ENCODE measurements at regions not wholly inside any gene's neighbourhood (a gene's known extent, or its start where the extent isn't known, plus 50 kb on each side); places are given as distances from the start of the nearest gene placed in this dataset.

DNA sequence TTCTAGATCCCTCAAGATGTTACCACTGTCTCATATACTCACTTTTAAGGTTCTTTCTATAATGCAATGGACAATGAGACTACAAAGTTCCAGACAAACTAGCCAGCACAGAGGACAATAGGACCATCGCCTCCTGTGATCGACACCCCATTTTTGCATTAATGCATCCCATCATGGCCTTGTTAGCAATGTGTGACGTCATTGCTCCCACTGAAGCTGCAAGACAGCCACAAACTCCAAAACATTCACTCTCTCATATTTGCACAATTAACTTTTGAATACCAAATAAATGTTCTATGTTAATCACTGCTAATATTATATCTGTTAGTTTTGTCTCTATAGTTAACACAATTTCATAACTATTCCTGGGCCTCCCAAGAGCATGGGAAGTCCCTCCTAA is 88.8 kb upstream of the TMEM72 start:
- H3K9me2 ChIP-seq (ENCODE audit: insufficient read depth), result no peaks in the 10 kb centered on the region
- no peaks in the 10 kb centered on the region for H3K36me3 ChIP-seq (ENCODE audit: low read depth)
- H3K4me2 ChIP-seq, result no peak overlapping the region
- H4K20me1 ChIP-seq (ENCODE audit: insufficient read depth), result no peaks in the 10 kb centered on the region
- H3K27ac ChIP-seq, result no peak overlapping the region
- no peaks in the 10 kb centered on the region for H3F3A ChIP-seq (ENCODE audit: insufficient read depth, low read depth)
- no peak for DNase-seq
- TF ChIP-seq EZH2 (IDR thresholded peaks at IDR 0.05; ENCODE audit: low read depth), result no peak
- TF ChIP-seq, protein P1, sequence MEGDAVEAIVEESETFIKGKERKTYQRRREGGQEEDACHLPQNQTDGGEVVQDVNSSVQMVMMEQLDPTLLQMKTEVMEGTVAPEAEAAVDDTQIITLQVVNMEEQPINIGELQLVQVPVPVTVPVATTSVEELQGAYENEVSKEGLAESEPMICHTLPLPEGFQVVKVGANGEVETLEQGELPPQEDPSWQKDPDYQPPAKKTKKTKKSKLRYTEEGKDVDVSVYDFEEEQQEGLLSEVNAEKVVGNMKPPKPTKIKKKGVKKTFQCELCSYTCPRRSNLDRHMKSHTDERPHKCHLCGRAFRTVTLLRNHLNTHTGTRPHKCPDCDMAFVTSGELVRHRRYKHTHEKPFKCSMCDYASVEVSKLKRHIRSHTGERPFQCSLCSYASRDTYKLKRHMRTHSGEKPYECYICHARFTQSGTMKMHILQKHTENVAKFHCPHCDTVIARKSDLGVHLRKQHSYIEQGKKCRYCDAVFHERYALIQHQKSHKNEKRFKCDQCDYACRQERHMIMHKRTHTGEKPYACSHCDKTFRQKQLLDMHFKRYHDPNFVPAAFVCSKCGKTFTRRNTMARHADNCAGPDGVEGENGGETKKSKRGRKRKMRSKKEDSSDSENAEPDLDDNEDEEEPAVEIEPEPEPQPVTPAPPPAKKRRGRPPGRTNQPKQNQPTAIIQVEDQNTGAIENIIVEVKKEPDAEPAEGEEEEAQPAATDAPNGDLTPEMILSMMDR (conservative IDR thresholded peaks at IDR 0.05), result no peak
- H3K9me3 ChIP-seq (ENCODE audit: insufficient read depth, low read depth), result no peaks in the 10 kb centered on the region
- peaks cover 33% of the 10 kb centered on the region; the same call in 1 of the 2 replicates for H3K27me3 ChIP-seq (ENCODE audit: insufficient read depth, low read depth)
- ChIA-PET CTCF (no interaction called here), POLR2A (ENCODE audit: unreplicated experiment) (no interaction called here)
- intact Hi-C loops (cut with micrococcal nuclease; ENCODE audit: unreplicated experiment), result no loop called here
- no TSS peak for BruUV-seq (replicated peaks)
- no peaks in the 10 kb centered on the region for H3K4me1 ChIP-seq (replicated peaks; ENCODE audit: insufficient read depth)
- H2AFZ ChIP-seq, result no peak overlapping the region
- no peaks in the 10 kb centered on the region for H3K79me2 ChIP-seq (ENCODE audit: low read depth)
- no peak overlapping the region for H3K4me3 ChIP-seq

DNA sequence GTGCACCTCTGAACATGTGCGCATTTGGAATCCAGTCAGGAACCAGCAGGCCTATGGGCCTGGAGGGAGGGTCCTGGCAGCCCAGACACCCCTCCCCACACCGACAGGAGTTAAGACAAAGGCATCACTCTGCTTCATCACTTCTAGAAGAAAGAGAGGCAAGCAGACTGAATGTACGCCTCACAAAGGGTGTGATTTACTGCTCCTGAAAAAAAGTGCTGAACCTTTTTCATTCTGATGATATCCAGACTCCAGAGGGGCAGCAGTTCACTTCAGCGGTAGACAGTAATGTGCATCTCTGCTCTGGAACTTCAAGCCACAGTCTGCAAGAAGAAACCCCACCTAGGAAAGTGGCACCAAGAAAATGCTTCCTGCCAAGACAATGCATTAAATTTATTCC is 88.2 kb upstream of the TMEM72 start:
- BruUV-seq (replicated peaks), result no TSS peak
- H3F3A ChIP-seq (ENCODE audit: insufficient read depth, low read depth), result no peaks in the 10 kb centered on the region
- intact Hi-C loops (cut with micrococcal nuclease; ENCODE audit: unreplicated experiment), result no loop called here

DNA sequence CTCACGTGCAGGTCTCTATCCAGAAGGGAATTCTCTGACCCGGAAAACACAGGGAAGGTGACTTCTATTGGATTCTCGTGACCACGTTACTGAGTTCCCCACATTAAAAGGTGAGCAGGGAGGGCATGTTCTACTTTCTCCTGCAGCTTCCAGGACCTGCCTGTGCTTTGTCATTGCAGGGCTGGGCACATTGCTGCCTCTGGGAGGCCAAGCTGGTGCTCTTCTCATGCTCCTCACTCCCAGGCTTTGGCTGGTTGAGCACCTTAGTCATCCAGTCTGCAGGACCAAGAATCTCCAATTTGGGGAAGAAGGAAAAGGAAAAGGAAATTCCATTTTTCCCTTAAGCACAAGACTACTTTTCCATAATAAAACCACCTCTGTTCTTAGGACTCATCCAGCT is 86.5 kb upstream of the TMEM72 start:
- Histone ChIP-seq H3K4me3 (no peak overlapping the region), H3K4me2 (no peak overlapping the region), H2AFZ (no peak overlapping the region), H3F3A (ENCODE audit: insufficient read depth, low read depth) (no peaks in the 10 kb centered on the region), H3K9me3 (ENCODE audit: insufficient read depth, low read depth) (no peaks in the 10 kb centered on the region), H3K9me2 (ENCODE audit: insufficient read depth) (no peaks in the 10 kb centered on the region), H3K36me3 (ENCODE audit: low read depth) (no peaks in the 10 kb centered on the region), H3K79me2 (ENCODE audit: low read depth) (no peaks in the 10 kb centered on the region), H3K27me3 (ENCODE audit: insufficient read depth, low read depth) (peaks cover 12% of the 10 kb centered on the region; the same call in 1 of the 2 replicates), H3K4me1 (replicated peaks; ENCODE audit: insufficient read depth) (peaks cover 2% of the 10 kb centered on the region; the same call in 1 of the 2 replicates), H3K27ac (no peak overlapping the region), H4K20me1 (ENCODE audit: insufficient read depth) (no peaks in the 10 kb centered on the region)
- no peak for DNase-seq
- BruUV-seq (replicated peaks), result no TSS peak
- intact Hi-C loops (cut with micrococcal nuclease; ENCODE audit: unreplicated experiment), result no loop called here
- ChIA-PET CTCF (no interaction called here), POLR2A (ENCODE audit: unreplicated experiment) (no interaction called here)
- TF ChIP-seq, protein P1 (conservative IDR thresholded peaks at IDR 0.05), result no peak
- no peak for TF ChIP-seq EZH2 (IDR thresholded peaks at IDR 0.05; ENCODE audit: low read depth)

More for the DNA sequence above, 88.2 kb upstream of the TMEM72 start:
- Histone ChIP-seq H3K4me3 (no peak overlapping the region), H3K4me2 (no peak overlapping the region), H3K4me1 (replicated peaks; ENCODE audit: insufficient read depth) (no peaks in the 10 kb centered on the region), H3K36me3 (ENCODE audit: low read depth) (no peaks in the 10 kb centered on the region), H3K27ac (no peak overlapping the region), H4K20me1 (ENCODE audit: insufficient read depth) (no peaks in the 10 kb centered on the region), H3K9me2 (ENCODE audit: insufficient read depth) (no peaks in the 10 kb centered on the region), H3K9me3 (ENCODE audit: insufficient read depth, low read depth) (no peaks in the 10 kb centered on the region), H3K79me2 (ENCODE audit: low read depth) (no peaks in the 10 kb centered on the region), H3K27me3 (ENCODE audit: insufficient read depth, low read depth) (peaks cover 27% of the 10 kb centered on the region; the same call in 1 of the 2 replicates), H2AFZ (no peak overlapping the region)
- no peak for DNase-seq
- TF ChIP-seq, protein P1 (conservative IDR thresholded peaks at IDR 0.05), result no peak
- ChIA-PET POLR2A (ENCODE audit: unreplicated experiment) (no interaction called here), CTCF (no interaction called here)

Data from PC-9 (cell line).